ENCODE measurements at regions not wholly inside any gene's neighbourhood (a gene's known extent, or its start where the extent isn't known, plus 50 kb on each side); places are given as distances from the start of the nearest gene placed in this dataset.

GRCh38 chr10:45552476-45552875 is 120.1 kb downstream of the ZFAND4 start (continued):
- TF ChIP-seq CTCF (IDR thresholded peaks at IDR 0.05; ENCODE audit: low read depth, low read length, missing input control) (no peak), ATF3 (IDR thresholded peaks at IDR 0.05) (no peak), JUND (IDR thresholded peaks at IDR 0.05) (no peak)

- TF ChIP-seq CTCF (IDR thresholded peaks at IDR 0.05; ENCODE audit: low read depth, low read length, missing input control) (no peak), GABPA (IDR thresholded peaks at IDR 0.05 in 1 of 2, conservative IDR thresholded peaks at IDR 0.05 in 1 of 2) (no peak), RAD21 (IDR thresholded peaks at IDR 0.05) (no peak), TAF1 (conservative IDR thresholded peaks at IDR 0.05) (no peak), ATF3 (IDR thresholded peaks at IDR 0.05) (no peak), FOXA1 (IDR thresholded peaks at IDR 0.05) (no peak), ZBTB33 (IDR thresholded peaks at IDR 0.05) (no peak)
- no peaks in the 10 kb centered on the region for H3K27me3 ChIP-seq (ENCODE audit: control insufficient read depth in 4 of 4, insufficient read depth in 4 of 4, low read length in 3 of 4)
- H3K9ac ChIP-seq (ENCODE audit: low read depth in 1 of 2, low read length in 2 of 2) = no peak overlapping the region
- no peak for DNase-seq (ENCODE audit: low spot score)
- 76% methylated on average over 3 of the region's 3 CpGs for WGBS
- peaks cover 0 to 5% (median 0%) of the 10 kb centered on the region in 4 donors for H3K36me3 ChIP-seq (ENCODE audit: control insufficient read depth in 4 of 4, insufficient read depth in 3 of 4, low read depth in 1 of 4, low read length in 3 of 4)
- no peak overlapping the region for H3K4me3 ChIP-seq (ENCODE audit: low read depth in 1 of 3, low read length in 3 of 3)
- no peak overlapping the region for H3K27ac ChIP-seq (ENCODE audit: low read depth in 1 of 2, low read length in 2 of 2)
- H3K9me3 ChIP-seq (ENCODE audit: control insufficient read depth in 4 of 4, low read length in 3 of 4) = no peaks in the 10 kb centered on the region
- H3K4me1 ChIP-seq (ENCODE audit: control insufficient read depth in 4 of 4, insufficient read depth in 4 of 4, low read length in 3 of 4) = peaks cover 0 to 5% (median 3%) of the 10 kb centered on the region in 4 donors
These were observed 121.4 kb downstream of the ZFAND4 start for GRCh38 chr10:45550903-45551786.

GRCh38 chr10:45548068-45548467 is 124.5 kb downstream of the ZFAND4 start:
- peaks cover 0 to 5% (median 0%) of the 10 kb centered on the region in 4 donors for H3K36me3 ChIP-seq (ENCODE audit: control insufficient read depth in 4 of 4, insufficient read depth in 3 of 4, low read depth in 1 of 4, low read length in 3 of 4)
- no peak overlapping the region for H3K27ac ChIP-seq (ENCODE audit: low read depth in 1 of 2, low read length in 2 of 2)
- H3K9me3 ChIP-seq (ENCODE audit: control insufficient read depth in 4 of 4, low read length in 3 of 4) = no peaks in the 10 kb centered on the region
- no peak for TF ChIP-seq JUND (IDR thresholded peaks at IDR 0.05)
- TF ChIP-seq CTCF (IDR thresholded peaks at IDR 0.05; ENCODE audit: low read depth, low read length, missing input control) = no peak
- TF ChIP-seq TAF1 (conservative IDR thresholded peaks at IDR 0.05) = no peak
- peaks cover 0 to 15% (median 0%) of the 10 kb centered on the region in 4 donors for H3K4me1 ChIP-seq (ENCODE audit: control insufficient read depth in 4 of 4, insufficient read depth in 4 of 4, low read length in 3 of 4)
- H3K27me3 ChIP-seq (ENCODE audit: control insufficient read depth in 4 of 4, insufficient read depth in 4 of 4, low read length in 3 of 4) = no peaks in the 10 kb centered on the region
- no peak overlapping the region for H3K4me3 ChIP-seq (ENCODE audit: low read depth in 1 of 3, low read length in 3 of 3)
- no peak overlapping the region for H3K9ac ChIP-seq (ENCODE audit: low read depth in 1 of 2, low read length in 2 of 2)
- 87% methylated on average over 5 of the region's 5 CpGs for WGBS
- no peak for DNase-seq (ENCODE audit: low spot score)

Measured in liver (tissue), 8 donors.